Dedifferentiated amniotic fluid mesenchymal stem cell (primary cell): ENCODE measurements at regions not wholly inside any gene's neighbourhood (a gene's known extent, or its start where the extent isn't known, plus 50 kb on each side); places are given as distances from the start of the nearest gene placed in this dataset.

Experiments
- DNase-seq: peaks from one replicate; pipeline ENCODE4 v3.0.0-alpha.2; 2016; ENCODE audit errors: extremely low spot score

- no peak for DNase-seq
Measured at GRCh38 chr3:13227315-13228165, 154.3 kb upstream of the IQSEC1 start.

DNA sequence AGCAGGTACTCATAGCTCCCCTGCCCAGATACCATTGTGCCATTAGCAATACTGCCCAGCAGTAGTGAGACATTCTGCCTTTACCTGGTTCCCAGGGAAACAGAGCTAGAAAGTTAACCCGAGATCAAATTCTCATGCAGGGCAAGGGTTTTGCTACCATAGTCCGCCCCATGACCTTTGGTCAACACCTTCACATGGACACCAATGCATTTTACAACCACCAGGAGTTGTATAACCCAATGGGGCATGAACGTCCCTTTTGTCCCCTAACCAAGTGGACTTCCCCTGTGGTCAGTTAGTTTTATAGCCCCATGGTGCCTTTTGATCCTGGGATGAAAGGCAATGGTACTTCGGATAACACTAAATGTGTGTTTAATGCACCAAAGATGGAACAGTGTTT lies 151.7 kb upstream of the IQSEC1 start:
- DNase-seq, result no peak

GRCh38 chr3:13223574-13224237 lies 150.5 kb upstream of the IQSEC1 start:
- DNase-seq, result no peak

DNA sequence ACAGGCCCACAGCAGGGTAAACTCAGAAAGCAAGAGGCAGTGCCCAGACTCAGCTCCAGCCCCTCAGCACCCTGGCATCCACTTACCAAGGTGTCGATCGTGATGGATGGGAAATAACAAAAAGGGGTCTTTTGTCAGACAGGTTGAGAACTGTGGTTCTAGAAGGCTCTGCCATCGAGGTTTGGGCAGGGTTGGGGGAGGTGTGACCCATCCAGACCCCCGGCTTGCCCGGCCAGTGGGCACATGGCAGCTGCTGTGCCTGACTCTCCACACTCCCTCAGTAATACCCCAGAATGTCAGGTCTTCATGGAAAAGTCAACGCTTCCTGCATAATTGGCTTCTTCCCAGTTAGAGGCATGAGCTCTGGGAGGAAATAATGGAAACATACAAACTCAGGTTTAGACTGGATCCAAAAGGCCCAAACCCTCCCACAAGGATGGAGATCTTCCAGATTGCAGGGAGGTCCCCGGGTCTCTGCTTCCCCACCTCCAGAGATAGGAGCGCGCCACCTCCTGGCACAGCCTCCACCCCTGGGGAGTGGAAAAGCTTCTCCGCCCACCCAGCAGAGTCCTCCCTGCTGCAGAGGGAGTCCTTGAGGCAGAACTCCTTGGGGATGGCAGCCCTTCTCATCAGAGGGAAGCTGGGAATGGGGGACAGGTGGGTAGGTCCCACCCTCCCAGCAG lies 149.8 kb upstream of the IQSEC1 start:
- DNase-seq, result no peak

GRCh38 chr3:13222131-13222530 lies 148.9 kb upstream of the IQSEC1 start:
- no peak for DNase-seq

DNA sequence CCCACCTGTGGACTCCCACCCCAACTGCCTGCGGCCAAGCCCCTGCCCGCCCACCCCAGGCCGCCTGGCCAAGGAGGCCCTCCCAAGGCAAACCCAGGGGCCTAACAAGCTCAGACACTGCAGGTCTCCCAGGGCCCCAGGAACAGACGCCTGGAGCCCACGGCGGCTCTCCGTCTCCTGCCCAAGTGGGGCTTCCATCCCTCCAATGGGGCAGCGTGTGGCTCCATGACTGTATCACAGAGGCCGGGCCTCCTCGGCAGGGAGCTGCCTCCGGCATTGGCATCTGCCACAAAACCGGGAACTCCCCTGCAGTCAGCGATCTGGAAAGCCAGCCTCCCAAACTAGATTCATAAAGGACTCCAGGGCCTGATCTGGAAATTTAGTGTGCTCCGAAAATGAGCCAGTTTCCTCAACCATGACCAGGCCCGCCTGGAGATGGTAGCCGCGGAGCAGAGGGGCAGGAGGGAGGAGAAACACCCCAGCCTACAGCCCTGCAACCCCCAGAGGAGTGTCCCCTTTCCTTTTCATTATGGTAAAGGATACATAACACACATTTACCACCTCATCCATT lies 148.3 kb upstream of the IQSEC1 start:
- no peak for DNase-seq

GRCh38 chr3:13220991-13221390 lies 147.8 kb upstream of the IQSEC1 start:
- no peak for DNase-seq

DNA sequence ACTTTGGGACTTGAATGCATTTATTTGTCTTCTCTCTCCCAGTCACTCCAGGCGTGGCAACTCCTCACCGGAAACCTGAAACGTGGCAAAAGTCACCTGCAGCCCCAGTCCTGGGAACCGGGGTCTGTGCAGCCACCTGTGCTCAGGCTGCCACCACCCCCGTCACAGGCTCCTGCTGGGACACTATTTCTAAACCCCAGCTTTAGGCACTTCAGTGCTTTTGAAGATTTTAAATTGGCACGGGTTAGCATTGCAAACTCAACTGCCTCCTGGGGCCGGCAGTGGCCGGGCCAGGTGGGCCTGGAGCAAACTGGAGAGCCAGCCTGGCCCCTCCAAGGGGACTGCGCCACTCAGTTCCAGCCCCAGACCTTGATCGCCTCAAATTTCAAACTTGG lies 146.7 kb upstream of the IQSEC1 start:
- no peak for DNase-seq

GRCh38 chr3:13219077-13219901 lies 146.1 kb upstream of the IQSEC1 start:
- DNase-seq, result no peak

GRCh38 chr3:13218541-13218908 lies 145.3 kb upstream of the IQSEC1 start:
- no peak for DNase-seq

- no peak for DNase-seq
Measured at GRCh38 chr3:13217736-13218540, 144.7 kb upstream of the IQSEC1 start.

DNA sequence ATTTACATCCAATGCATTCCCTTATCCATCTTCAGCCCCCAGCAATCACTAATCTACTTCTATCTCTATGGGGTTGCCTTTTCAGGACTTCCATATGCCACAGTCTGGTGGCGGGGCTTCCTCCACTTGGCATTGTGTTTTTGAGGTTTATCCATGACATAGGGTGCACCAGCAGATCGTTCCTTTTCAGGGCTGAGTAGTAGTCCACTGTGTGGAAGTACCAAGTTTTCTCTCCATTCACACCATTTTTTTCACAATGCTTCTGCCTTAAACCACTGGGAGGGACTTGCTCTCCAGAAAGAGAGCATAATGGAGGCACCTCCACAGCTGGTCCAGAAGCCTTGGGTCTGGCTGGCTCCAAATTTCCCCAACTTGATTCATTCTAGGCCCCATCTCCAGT lies 144.0 kb upstream of the IQSEC1 start:
- DNase-seq, result no peak

- peak; percentile 15 for DNase-seq
Measured at GRCh38 chr3:13215940-13216546, 142.8 kb upstream of the IQSEC1 start.

- no peak for DNase-seq
Measured at GRCh38 chr3:13214847-13215472, 141.7 kb upstream of the IQSEC1 start.

- DNase-seq, result no peak
Measured at GRCh38 chr3:13213911-13214846, 140.9 kb upstream of the IQSEC1 start.

GRCh38 chr3:13213490-13213889 lies 140.3 kb upstream of the IQSEC1 start:
- DNase-seq, result no peak

- DNase-seq, result no peak
Measured at GRCh38 chr3:13211605-13212210, 138.5 kb upstream of the IQSEC1 start.
